A549 (cell line): ENCODE measurements at regions not wholly inside any gene's neighbourhood (a gene's known extent, or its start where the extent isn't known, plus 50 kb on each side); places are given as distances from the start of the nearest gene placed in this dataset.

ENCODE experiments used
- ATAC-seq, 2 experiments: fragments of 200-7000 bp in 1 of 2; fragments of >200 bp in 1 of 2; cut with Nextera tagmentation in 1 of 2; cut with Tn5 transposase in 1 of 2; 3 replicates each; pipeline versions ENCODE4 v1.8.0 to v1.9.1; 2018 to 2020; ENCODE audit warnings: mild to moderate bottlenecking in 1 of 2, moderate library complexity in 1 of 2
- CTCF ChIA-PET: fragments of 300-600 bp; sonication (Branson Sonifier 250); formaldehyde crosslinking; extraction: SDS; loops from one replicate; lab custom pipeline; 2021; ENCODE audit warnings: antibody characterized with exemption, inconsistent platforms; lab: Yijun Ruan, JAX
- POLR2A ChIA-PET: fragments of 350-600 bp; formaldehyde crosslinking; extraction: SDS; loops from one replicate; lab custom pipeline; 2021; ENCODE audit warnings: antibody characterized with exemption, inconsistent platforms; lab: Yijun Ruan, JAX
- DNase-seq, 2 experiments: peaks; one replicate each; pipeline versions ENCODE4 v3.0.0 to v3.0.0-alpha.2; 2011 to 2016; ENCODE audit warnings: low read depth in 1 of 2, low spot score in 1 of 2
- FAIRE-seq: peaks from 2 replicates; lab custom pipeline; 2011; peaks lifted over from hg19 to GRCh38; lab: Jason Lieb, UNC
- H3K27ac ChIP-seq, 2 experiments: fragments of >200 bp; sonication (Bioruptor Twin); formaldehyde crosslinking; 3 replicates each; pipeline ENCODE4 v1.5.1; 2016 to 2017
- H3K4me1 ChIP-seq: fragments of >200 bp; sonication (Bioruptor Twin); formaldehyde crosslinking; 3 replicates; pipeline ENCODE4 v1.6.1; 2016
- H3K4me2 ChIP-seq: fragments of >200 bp; sonication (Bioruptor Twin); formaldehyde crosslinking; 3 replicates; pipeline ENCODE4 v1.6.1; 2016
- H3K4me3 ChIP-seq: fragments of >200 bp; sonication (Bioruptor Twin); formaldehyde crosslinking; 3 replicates; pipeline ENCODE4 v1.5.1; 2016
- H3K9me3 ChIP-seq: fragments of >200 bp; sonication (Bioruptor Twin); formaldehyde crosslinking; 3 replicates; pipeline ENCODE4 v1.6.1; 2016
- CBX8 ChIP-seq: fragments of 200-600 bp; sonication (generic); IDR thresholded peaks from 2 replicates; pipeline ENCODE4 v1.6.1; 2016
- CEBPB ChIP-seq, 2 experiments: fragments of >200 bp in 1 of 2; sonication (Bioruptor Twin) in 1 of 2; formaldehyde crosslinking in 1 of 2; IDR thresholded peaks; 2 replicates each; pipeline ENCODE4 v1.6.1; 2012 to 2016
- CHD2 ChIP-seq: fragments of 150-350 bp; IDR thresholded peaks from 2 replicates; pipeline ENCODE4 v1.6.1; 2014; ENCODE audit warnings: low read length; ENCODE audit not compliant: partially characterized antibody
- CTCF ChIP-seq: fragments of >200 bp; sonication (Bioruptor Twin); formaldehyde crosslinking; IDR thresholded peaks from 3 replicates; pipeline ENCODE4 v1.5.1; 2016
- E2F6 ChIP-seq: IDR thresholded peaks from 2 replicates; pipeline ENCODE4 v1.6.1; 2012; ENCODE audit warnings: low read depth, borderline replicate concordance
- ELK1 ChIP-seq: fragments of 150-350 bp; IDR thresholded peaks from 2 replicates; pipeline ENCODE4 v1.6.1; 2014; ENCODE audit warnings: low read depth, mild to moderate bottlenecking, low read length
- ESRRA ChIP-seq: fragments of 150-350 bp; IDR thresholded peaks from 2 replicates; pipeline ENCODE4 v1.6.1; 2014; ENCODE audit warnings: mild to moderate bottlenecking, low read length, borderline replicate concordance
- HEYL ChIP-seq: fragments of 250-450 bp; sonication (Bioruptor Pico); IDR thresholded peaks from 2 replicates; pipeline ENCODE4 v1.8.0; 2021; ENCODE audit warnings: mild to moderate bottlenecking, moderate library complexity
- HOXB5 ChIP-seq: fragments of 250-450 bp; sonication (Bioruptor Pico); IDR thresholded peaks from 2 replicates; pipeline ENCODE4 v1.5.0; 2020; ENCODE audit warnings: mild to moderate bottlenecking, moderate library complexity
- KDM1A ChIP-seq: fragments of 200-600 bp; sonication (generic); IDR thresholded peaks from 2 replicates; pipeline ENCODE4 v1.6.1; 2016; ENCODE audit warnings: low read depth, mild to moderate bottlenecking
- KDM5A ChIP-seq: fragments of 200-600 bp; sonication (generic); IDR thresholded peaks from 2 replicates; pipeline ENCODE4 v1.6.1; 2016; ENCODE audit warnings: antibody characterized with exemption, mild to moderate bottlenecking
- MAFK ChIP-seq: fragments of 450-650 bp; IDR thresholded peaks from 2 replicates; pipeline ENCODE4 v1.6.1; 2014; ENCODE audit not compliant: partially characterized antibody
- MYC ChIP-seq: IDR thresholded peaks from 2 replicates; pipeline ENCODE4 v1.6.1; 2012; ENCODE audit warnings: mild to moderate bottlenecking, inconsistent platforms, low read length, improper control_type of control experiment, borderline replicate concordance
- RARB ChIP-seq: fragments of 250-450 bp; sonication (Bioruptor Pico); IDR thresholded peaks from 2 replicates; pipeline ENCODE4 v1.8.0; 2021; ENCODE audit warnings: mild to moderate bottlenecking, moderate library complexity
- RCOR1 ChIP-seq: fragments of 150-350 bp; IDR thresholded peaks from 2 replicates; pipeline ENCODE4 v1.6.1; 2014; ENCODE audit warnings: antibody characterized with exemption, low read length, low read depth
- RNF2 ChIP-seq: fragments of 200-600 bp; sonication (generic); IDR thresholded peaks from 2 replicates; pipeline ENCODE4 v1.6.1; 2016; ENCODE audit warnings: low read depth, mild to moderate bottlenecking, antibody characterized with exemption, moderate library complexity, borderline replicate concordance
- TFCP2L1 ChIP-seq: fragments of 250-450 bp; sonication (Bioruptor Pico); IDR thresholded peaks from 2 replicates; pipeline ENCODE4 v1.5.0; 2021; ENCODE audit warnings: mild to moderate bottlenecking
- USF2 ChIP-seq: fragments of 450-650 bp; IDR thresholded peaks from 2 replicates; pipeline ENCODE4 v1.6.1; 2014; ENCODE audit warnings: antibody characterized with exemption
- ZC3H11A ChIP-seq: fragments of 450-650 bp; IDR thresholded peaks from 2 replicates; pipeline ENCODE4 v1.6.1; 2014; ENCODE audit warnings: antibody characterized with exemption, mild to moderate bottlenecking
- ZFP36 ChIP-seq: fragments of 450-650 bp; IDR thresholded peaks from 2 replicates; pipeline ENCODE4 v1.6.1; 2014; ENCODE audit warnings: borderline replicate concordance; ENCODE audit not compliant: partially characterized antibody
- ZNF302 ChIP-seq: fragments of 250-450 bp; sonication (Bioruptor Pico); IDR thresholded peaks from 2 replicates; pipeline ENCODE4 v1.9.0; 2021; ENCODE audit warnings: inconsistent platforms, mild to moderate bottlenecking, moderate library complexity
- WGBS: methylation state at CpG from one replicate; pipeline ENCODE4 v1.1.6; 2017; ENCODE audit errors: missing lambda C conversion rate; 5-methylcytosine and 5-hydroxymethylcytosine counted together
- TF ChIP-seq, protein P1 (sequence below): fragments of >200 bp; sonication (Bioruptor Twin); formaldehyde crosslinking; IDR thresholded peaks from 3 replicates; pipeline ENCODE4 v1.6.1; 2016
- TF ChIP-seq, protein P2 (sequence below): fragments of 250-450 bp; sonication (Bioruptor Pico); IDR thresholded peaks from 2 replicates; pipeline ENCODE4 v1.5.0; 2020; ENCODE audit warnings: low read depth, mild to moderate bottlenecking, moderate library complexity
- TF ChIP-seq, protein P3 (sequence below): IDR thresholded peaks from 2 replicates; pipeline ENCODE4 v1.6.1; 2012
- TF ChIP-seq, protein P4 (sequence below): fragments of 200-600 bp; sonication (generic); IDR thresholded peaks from 2 replicates; pipeline ENCODE4 v1.6.1; 2016; ENCODE audit warnings: antibody characterized with exemption, mild to moderate bottlenecking, moderate library complexity

GRCh38 chr6:48511378-48511777 is 400.4 kb upstream of the PTCHD4 start:
- Histone ChIP-seq H3K9me3 (no peaks in the 10 kb centered on the region), H3K4me1 (no peaks in the 10 kb centered on the region)
- WGBS = 59% methylated on average over 2 of the region's 2 CpGs
- no peak for DNase-seq
- TF ChIP-seq, protein P1, sequence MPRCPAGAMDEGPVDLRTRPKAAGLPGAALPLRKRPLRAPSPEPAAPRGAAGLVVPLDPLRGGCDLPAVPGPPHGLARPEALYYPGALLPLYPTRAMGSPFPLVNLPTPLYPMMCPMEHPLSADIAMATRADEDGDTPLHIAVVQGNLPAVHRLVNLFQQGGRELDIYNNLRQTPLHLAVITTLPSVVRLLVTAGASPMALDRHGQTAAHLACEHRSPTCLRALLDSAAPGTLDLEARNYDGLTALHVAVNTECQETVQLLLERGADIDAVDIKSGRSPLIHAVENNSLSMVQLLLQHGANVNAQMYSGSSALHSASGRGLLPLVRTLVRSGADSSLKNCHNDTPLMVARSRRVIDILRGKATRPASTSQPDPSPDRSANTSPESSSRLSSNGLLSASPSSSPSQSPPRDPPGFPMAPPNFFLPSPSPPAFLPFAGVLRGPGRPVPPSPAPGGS = no peak
- no peak for TF ChIP-seq ESRRA
- TF ChIP-seq, protein P2, sequence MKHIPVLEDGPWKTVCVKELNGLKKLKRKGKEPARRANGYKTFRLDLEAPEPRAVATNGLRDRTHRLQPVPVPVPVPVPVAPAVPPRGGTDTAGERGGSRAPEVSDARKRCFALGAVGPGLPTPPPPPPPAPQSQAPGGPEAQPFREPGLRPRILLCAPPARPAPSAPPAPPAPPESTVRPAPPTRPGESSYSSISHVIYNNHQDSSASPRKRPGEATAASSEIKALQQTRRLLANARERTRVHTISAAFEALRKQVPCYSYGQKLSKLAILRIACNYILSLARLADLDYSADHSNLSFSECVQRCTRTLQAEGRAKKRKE (CRISPR knock-in tag) = no peak
- TF ChIP-seq HEYL (CRISPR knock-in tag) = no peak
- TF ChIP-seq RNF2 = no peak
- TF ChIP-seq ZFP36 = no peak
- TF ChIP-seq KDM5A = no peak
- TF ChIP-seq ZNF302 (CRISPR knock-in tag) = no peak
- no peak for TF ChIP-seq ELK1
- TF ChIP-seq RCOR1 = no peak
- no peak for TF ChIP-seq CHD2
- TF ChIP-seq, protein P3, sequence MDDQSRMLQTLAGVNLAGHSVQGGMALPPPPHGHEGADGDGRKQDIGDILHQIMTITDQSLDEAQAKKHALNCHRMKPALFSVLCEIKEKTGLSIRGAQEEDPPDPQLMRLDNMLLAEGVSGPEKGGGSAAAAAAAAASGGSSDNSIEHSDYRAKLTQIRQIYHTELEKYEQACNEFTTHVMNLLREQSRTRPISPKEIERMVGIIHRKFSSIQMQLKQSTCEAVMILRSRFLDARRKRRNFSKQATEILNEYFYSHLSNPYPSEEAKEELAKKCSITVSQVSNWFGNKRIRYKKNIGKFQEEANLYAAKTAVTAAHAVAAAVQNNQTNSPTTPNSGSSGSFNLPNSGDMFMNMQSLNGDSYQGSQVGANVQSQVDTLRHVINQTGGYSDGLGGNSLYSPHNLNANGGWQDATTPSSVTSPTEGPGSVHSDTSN = no peak
- no peak for TF ChIP-seq RARB (CRISPR knock-in tag)
- TF ChIP-seq CBX8 = no peak
- TF ChIP-seq MAFK = no peak
- no peak for TF ChIP-seq CTCF
- no peak for TF ChIP-seq ZC3H11A
- TF ChIP-seq KDM1A = no peak
- TF ChIP-seq, all 56 proteins: peak for 0
- CTCF ChIA-PET = no interaction called here
- no peak for FAIRE-seq
- no peak for ATAC-seq
- no peak overlapping the region for H3K27ac ChIP-seq
- H3K4me3 ChIP-seq = no peak overlapping the region
- H3K4me2 ChIP-seq = no peak overlapping the region
- POLR2A ChIA-PET = no interaction called here

DNA sequence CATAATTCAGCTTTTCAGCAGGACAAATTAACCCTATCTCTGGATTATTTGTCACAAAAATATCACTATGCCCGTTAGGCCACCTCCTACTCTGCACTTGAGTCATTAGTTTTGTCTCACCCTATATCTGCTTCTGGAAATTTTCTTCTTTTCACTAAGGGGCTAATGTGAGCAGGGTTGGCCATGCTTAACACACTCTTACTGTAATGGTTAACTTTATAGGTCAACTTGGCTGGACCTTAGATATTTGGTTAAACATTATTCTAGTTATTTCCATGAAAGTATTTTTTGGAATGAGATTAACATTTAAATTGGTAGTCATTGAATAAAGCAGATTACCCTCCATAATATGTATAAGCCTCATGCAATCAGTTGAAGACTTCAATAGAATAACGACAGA is 394.6 kb upstream of the PTCHD4 start:
- DNase-seq = no peak
- TF ChIP-seq, protein P4, sequence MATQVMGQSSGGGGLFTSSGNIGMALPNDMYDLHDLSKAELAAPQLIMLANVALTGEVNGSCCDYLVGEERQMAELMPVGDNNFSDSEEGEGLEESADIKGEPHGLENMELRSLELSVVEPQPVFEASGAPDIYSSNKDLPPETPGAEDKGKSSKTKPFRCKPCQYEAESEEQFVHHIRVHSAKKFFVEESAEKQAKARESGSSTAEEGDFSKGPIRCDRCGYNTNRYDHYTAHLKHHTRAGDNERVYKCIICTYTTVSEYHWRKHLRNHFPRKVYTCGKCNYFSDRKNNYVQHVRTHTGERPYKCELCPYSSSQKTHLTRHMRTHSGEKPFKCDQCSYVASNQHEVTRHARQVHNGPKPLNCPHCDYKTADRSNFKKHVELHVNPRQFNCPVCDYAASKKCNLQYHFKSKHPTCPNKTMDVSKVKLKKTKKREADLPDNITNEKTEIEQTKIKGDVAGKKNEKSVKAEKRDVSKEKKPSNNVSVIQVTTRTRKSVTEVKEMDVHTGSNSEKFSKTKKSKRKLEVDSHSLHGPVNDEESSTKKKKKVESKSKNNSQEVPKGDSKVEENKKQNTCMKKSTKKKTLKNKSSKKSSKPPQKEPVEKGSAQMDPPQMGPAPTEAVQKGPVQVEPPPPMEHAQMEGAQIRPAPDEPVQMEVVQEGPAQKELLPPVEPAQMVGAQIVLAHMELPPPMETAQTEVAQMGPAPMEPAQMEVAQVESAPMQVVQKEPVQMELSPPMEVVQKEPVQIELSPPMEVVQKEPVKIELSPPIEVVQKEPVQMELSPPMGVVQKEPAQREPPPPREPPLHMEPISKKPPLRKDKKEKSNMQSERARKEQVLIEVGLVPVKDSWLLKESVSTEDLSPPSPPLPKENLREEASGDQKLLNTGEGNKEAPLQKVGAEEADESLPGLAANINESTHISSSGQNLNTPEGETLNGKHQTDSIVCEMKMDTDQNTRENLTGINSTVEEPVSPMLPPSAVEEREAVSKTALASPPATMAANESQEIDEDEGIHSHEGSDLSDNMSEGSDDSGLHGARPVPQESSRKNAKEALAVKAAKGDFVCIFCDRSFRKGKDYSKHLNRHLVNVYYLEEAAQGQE = no peak
- no peak for TF ChIP-seq TFCP2L1 (CRISPR knock-in tag)
- no peak for TF ChIP-seq HOXB5 (CRISPR knock-in tag)
- TF ChIP-seq CEBPB (IDR thresholded peaks at IDR 0.05) = no peak
- no peak for TF ChIP-seq CBX8
- TF ChIP-seq ELK1 = no peak
- TF ChIP-seq MYC = no peak
- no peak for TF ChIP-seq E2F6
- TF ChIP-seq USF2 = no peak

More for the DNA sequence above, 394.6 kb upstream of the PTCHD4 start:
- Histone ChIP-seq H3K4me3 (no peak overlapping the region), H3K9me3 (no peaks in the 10 kb centered on the region), H3K4me2 (no peak overlapping the region), H3K4me1 (no peaks in the 10 kb centered on the region), H3K27ac (no peak overlapping the region)
- ChIA-PET POLR2A (no interaction called here), CTCF (no interaction called here)
- WGBS = 9% methylated on average over 2 of the region's 2 CpGs
- ATAC-seq (no peak), FAIRE-seq (no peak)
